ENCODE measurements at regions not wholly inside any gene's neighbourhood (a gene's known extent, or its start where the extent isn't known, plus 50 kb on each side); places are given as distances from the start of the nearest gene placed in this dataset.
"Not testable (repeated sequence)": the region's sequence is repeated elsewhere in the genome, so short reads cannot be mapped to it uniquely, and the experiment has no call there.

- Histone ChIP-seq H3K4me1 (ENCODE audit: control insufficient read depth in 1 of 2, insufficient read depth in 2 of 2, low read length in 2 of 2) (no peaks in the 10 kb centered on the region), H3K4me3 (ENCODE audit: low read depth in 1 of 2, low read length in 2 of 2) (no peak overlapping the region), H3K36me3 (ENCODE audit: control insufficient read depth in 1 of 2, insufficient read depth in 2 of 2, low read length in 2 of 2) (no peaks in the 10 kb centered on the region), H3K27ac (ENCODE audit: low read depth, low read length) (no peak overlapping the region), H3K27me3 (ENCODE audit: control insufficient read depth in 1 of 2, insufficient read depth in 2 of 2, low read length in 2 of 2) (no peaks in the 10 kb centered on the region), H3K9ac (ENCODE audit: low read depth in 1 of 2, low read length in 2 of 2) (no peak overlapping the region), H3K9me3 (ENCODE audit: control insufficient read depth in 1 of 2, low read length in 2 of 2) (no peaks in the 10 kb centered on the region)
Measured at GRCh38 chr19:28634837-28635236, 578.1 kb downstream of the UQCRFS1 start.

- H3K4me1 ChIP-seq (ENCODE audit: control insufficient read depth in 1 of 2, insufficient read depth in 2 of 2, low read length in 2 of 2), result no peaks in the 10 kb centered on the region
- no peaks in the 10 kb centered on the region for H3K27me3 ChIP-seq (ENCODE audit: control insufficient read depth in 1 of 2, insufficient read depth in 2 of 2, low read length in 2 of 2)
- H3K36me3 ChIP-seq (ENCODE audit: control insufficient read depth in 1 of 2, insufficient read depth in 2 of 2, low read length in 2 of 2), result no peaks in the 10 kb centered on the region
- H3K9ac ChIP-seq (ENCODE audit: low read depth in 1 of 2, low read length in 2 of 2), result no peak overlapping the region
- H3K9me3 ChIP-seq (ENCODE audit: control insufficient read depth in 1 of 2, low read length in 2 of 2), result no peaks in the 10 kb centered on the region
- no peak overlapping the region for H3K27ac ChIP-seq (ENCODE audit: low read depth, low read length)
- H3K4me3 ChIP-seq (ENCODE audit: low read depth in 1 of 2, low read length in 2 of 2), result no peak overlapping the region
Measured at GRCh38 chr19:28634019-28634328, 579.0 kb downstream of the UQCRFS1 start.

GRCh38 chr19:28633319-28634018 is 579.5 kb downstream of the UQCRFS1 start:
- no peaks in the 10 kb centered on the region for H3K4me1 ChIP-seq (ENCODE audit: control insufficient read depth in 1 of 2, insufficient read depth in 2 of 2, low read length in 2 of 2)

GRCh38 chr19:28632371-28633080 is 580.4 kb downstream of the UQCRFS1 start:
- H3K36me3 ChIP-seq (ENCODE audit: control insufficient read depth in 1 of 2, insufficient read depth in 2 of 2, low read length in 2 of 2), result no peaks in the 10 kb centered on the region
- H3K9ac ChIP-seq (ENCODE audit: low read depth in 1 of 2, low read length in 2 of 2), result no peak overlapping the region
- H3K27me3 ChIP-seq (ENCODE audit: control insufficient read depth in 1 of 2, insufficient read depth in 2 of 2, low read length in 2 of 2), result no peaks in the 10 kb centered on the region
- H3K4me3 ChIP-seq (ENCODE audit: low read depth in 1 of 2, low read length in 2 of 2), result no peak overlapping the region
- no peaks in the 10 kb centered on the region for H3K4me1 ChIP-seq (ENCODE audit: control insufficient read depth in 1 of 2, insufficient read depth in 2 of 2, low read length in 2 of 2)
- no peaks in the 10 kb centered on the region for H3K9me3 ChIP-seq (ENCODE audit: control insufficient read depth in 1 of 2, low read length in 2 of 2)
- no peak overlapping the region for H3K27ac ChIP-seq (ENCODE audit: low read depth, low read length)

More at GRCh38 chr19:28633319-28634018, 579.5 kb downstream of the UQCRFS1 start:
- no peaks in the 10 kb centered on the region for H3K27me3 ChIP-seq (ENCODE audit: control insufficient read depth in 1 of 2, insufficient read depth in 2 of 2, low read length in 2 of 2)
- H3K9me3 ChIP-seq (ENCODE audit: control insufficient read depth in 1 of 2, low read length in 2 of 2), result no peaks in the 10 kb centered on the region
- no peaks in the 10 kb centered on the region for H3K36me3 ChIP-seq (ENCODE audit: control insufficient read depth in 1 of 2, insufficient read depth in 2 of 2, low read length in 2 of 2)
- H3K4me3 ChIP-seq (ENCODE audit: low read depth in 1 of 2, low read length in 2 of 2), result no peak overlapping the region
- no peak overlapping the region for H3K9ac ChIP-seq (ENCODE audit: low read depth in 1 of 2, low read length in 2 of 2)
- H3K27ac ChIP-seq (ENCODE audit: low read depth, low read length), result no peak overlapping the region

- Histone ChIP-seq H3K27me3 (ENCODE audit: control insufficient read depth in 1 of 2, insufficient read depth in 2 of 2, low read length in 2 of 2) (no peaks in the 10 kb centered on the region), H3K27ac (ENCODE audit: low read depth, low read length) (no peak overlapping the region), H3K36me3 (ENCODE audit: control insufficient read depth in 1 of 2, insufficient read depth in 2 of 2, low read length in 2 of 2) (no peaks in the 10 kb centered on the region), H3K9me3 (ENCODE audit: control insufficient read depth in 1 of 2, low read length in 2 of 2) (no peaks in the 10 kb centered on the region), H3K4me1 (ENCODE audit: control insufficient read depth in 1 of 2, insufficient read depth in 2 of 2, low read length in 2 of 2) (no peaks in the 10 kb centered on the region), H3K4me3 (ENCODE audit: low read depth in 1 of 2, low read length in 2 of 2) (no peak overlapping the region), H3K9ac (ENCODE audit: low read depth in 1 of 2, low read length in 2 of 2) (no peak overlapping the region)
Measured at GRCh38 chr19:28631961-28632360, 581.0 kb downstream of the UQCRFS1 start.

GRCh38 chr19:28627669-28628068 is 585.3 kb downstream of the UQCRFS1 start:
- no peaks in the 10 kb centered on the region for H3K4me1 ChIP-seq (ENCODE audit: control insufficient read depth in 1 of 2, insufficient read depth in 2 of 2, low read length in 2 of 2)
- H3K27me3 ChIP-seq (ENCODE audit: control insufficient read depth in 1 of 2, insufficient read depth in 2 of 2, low read length in 2 of 2), result no peaks in the 10 kb centered on the region
- no peaks in the 10 kb centered on the region for H3K36me3 ChIP-seq (ENCODE audit: control insufficient read depth in 1 of 2, insufficient read depth in 2 of 2, low read length in 2 of 2)
- H3K4me3 ChIP-seq (ENCODE audit: low read depth in 1 of 2, low read length in 2 of 2), result no peak overlapping the region
- no peaks in the 10 kb centered on the region for H3K9me3 ChIP-seq (ENCODE audit: control insufficient read depth in 1 of 2, low read length in 2 of 2)
- no peak overlapping the region for H3K9ac ChIP-seq (ENCODE audit: low read depth in 1 of 2, low read length in 2 of 2)
- H3K27ac ChIP-seq (ENCODE audit: low read depth, low read length), result no peak overlapping the region

- H3K9ac ChIP-seq (ENCODE audit: low read depth in 1 of 2, low read length in 2 of 2); H3K36me3 ChIP-seq (ENCODE audit: control insufficient read depth in 1 of 2, insufficient read depth in 2 of 2, low read length in 2 of 2); H3K4me3 ChIP-seq (ENCODE audit: low read depth in 1 of 2, low read length in 2 of 2); H3K27me3 ChIP-seq (ENCODE audit: control insufficient read depth in 1 of 2, insufficient read depth in 2 of 2, low read length in 2 of 2); H3K9me3 ChIP-seq (ENCODE audit: control insufficient read depth in 1 of 2, low read length in 2 of 2); H3K4me1 ChIP-seq (ENCODE audit: control insufficient read depth in 1 of 2, insufficient read depth in 2 of 2, low read length in 2 of 2); H3K27ac ChIP-seq (ENCODE audit: low read depth, low read length): not testable (repeated sequence)
Measured at GRCh38 chr19:28626407-28626806, 586.5 kb downstream of the UQCRFS1 start.

GRCh38 chr19:28619816-28620429 is 593.0 kb downstream of the UQCRFS1 start:
- Histone ChIP-seq H3K27me3 (ENCODE audit: control insufficient read depth in 1 of 2, insufficient read depth in 2 of 2, low read length in 2 of 2) (no peaks in the 10 kb centered on the region), H3K36me3 (ENCODE audit: control insufficient read depth in 1 of 2, insufficient read depth in 2 of 2, low read length in 2 of 2) (no peaks in the 10 kb centered on the region), H3K9me3 (ENCODE audit: control insufficient read depth in 1 of 2, low read length in 2 of 2) (peaks cover 2 to 9% of the 10 kb centered on the region in 2 donors), H3K27ac (ENCODE audit: low read depth, low read length) (no peak overlapping the region), H3K9ac (ENCODE audit: low read depth in 1 of 2, low read length in 2 of 2) (no peak overlapping the region), H3K4me1 (ENCODE audit: control insufficient read depth in 1 of 2, insufficient read depth in 2 of 2, low read length in 2 of 2) (no peaks in the 10 kb centered on the region), H3K4me3 (ENCODE audit: low read depth in 1 of 2, low read length in 2 of 2) (no peak overlapping the region)

GRCh38 chr19:28618504-28618903 is 594.4 kb downstream of the UQCRFS1 start:
- Histone ChIP-seq H3K27ac (ENCODE audit: low read depth, low read length) (no peak overlapping the region), H3K9me3 (ENCODE audit: control insufficient read depth in 1 of 2, low read length in 2 of 2) (peaks cover 14 to 16% of the 10 kb centered on the region in 2 donors), H3K9ac (ENCODE audit: low read depth in 1 of 2, low read length in 2 of 2) (no peak overlapping the region), H3K4me1 (ENCODE audit: control insufficient read depth in 1 of 2, insufficient read depth in 2 of 2, low read length in 2 of 2) (no peaks in the 10 kb centered on the region), H3K36me3 (ENCODE audit: control insufficient read depth in 1 of 2, insufficient read depth in 2 of 2, low read length in 2 of 2) (no peaks in the 10 kb centered on the region), H3K4me3 (ENCODE audit: low read depth in 1 of 2, low read length in 2 of 2) (no peak overlapping the region), H3K27me3 (ENCODE audit: control insufficient read depth in 1 of 2, insufficient read depth in 2 of 2, low read length in 2 of 2) (no peaks in the 10 kb centered on the region)

GRCh38 chr19:28615966-28616365 is 597.0 kb downstream of the UQCRFS1 start:
- H3K36me3 ChIP-seq (ENCODE audit: control insufficient read depth in 1 of 2, insufficient read depth in 2 of 2, low read length in 2 of 2), result no peaks in the 10 kb centered on the region

More at GRCh38 chr19:28615966-28616365, 597.0 kb downstream of the UQCRFS1 start:
- H3K4me3 ChIP-seq (ENCODE audit: low read depth in 1 of 2, low read length in 2 of 2), result no peak overlapping the region
- H3K27ac ChIP-seq (ENCODE audit: low read depth, low read length), result no peak overlapping the region
- H3K27me3 ChIP-seq (ENCODE audit: control insufficient read depth in 1 of 2, insufficient read depth in 2 of 2, low read length in 2 of 2), result no peaks in the 10 kb centered on the region
- no peaks in the 10 kb centered on the region for H3K4me1 ChIP-seq (ENCODE audit: control insufficient read depth in 1 of 2, insufficient read depth in 2 of 2, low read length in 2 of 2)
- no peak overlapping the region for H3K9ac ChIP-seq (ENCODE audit: low read depth in 1 of 2, low read length in 2 of 2)
- H3K9me3 ChIP-seq (ENCODE audit: control insufficient read depth in 1 of 2, low read length in 2 of 2), result peaks cover 16 to 21% of the 10 kb centered on the region in 2 donors
